Smooth muscle cell (in vitro differentiated cells): ENCODE measurements at regions not wholly inside any gene's neighbourhood (a gene's known extent, or its start where the extent isn't known, plus 50 kb on each side); places are given as distances from the start of the nearest gene placed in this dataset. TPM values are rescaled to one million over a fixed set of nuclear protein-coding genes. Genes with fewer than 3 reads are reported as not detected.

Experiments
- DNase-seq: peaks from one replicate; lab custom pipeline; 2025; ENCODE audit not compliant: unreplicated experiment; lab: John Stamatoyannopoulos, UW
- H2AFZ ChIP-seq: fragments of 200-600 bp; sonication (generic); 2 replicates; pipeline ENCODE4 v1.6.0; 2016; ENCODE audit warnings: antibody characterized with exemption, low read depth, mild to moderate bottlenecking
- H3F3A ChIP-seq: fragments of 200-600 bp; sonication (generic); 2 replicates; pipeline ENCODE4 v1.6.0; 2017; ENCODE audit warnings: antibody characterized with exemption, low read depth
- H3K27ac ChIP-seq: fragments of 200-600 bp; sonication (generic); 2 replicates; pipeline ENCODE4 v1.5.1; 2016; ENCODE audit warnings: low read depth, mild to moderate bottlenecking
- H3K27me3 ChIP-seq: fragments of 200-600 bp; sonication (generic); 2 replicates; pipeline ENCODE4 v1.6.1; 2016; ENCODE audit warnings: low read depth, mild to moderate bottlenecking
- H3K36me3 ChIP-seq: fragments of 200-600 bp; sonication (generic); 2 replicates; pipeline ENCODE4 v1.5.1; 2016; ENCODE audit warnings: low read depth
- H3K4me1 ChIP-seq: fragments of 200-600 bp; sonication (generic); 2 replicates; pipeline ENCODE4 v1.5.1; 2016; ENCODE audit warnings: low read depth
- H3K4me2 ChIP-seq: fragments of 200-600 bp; sonication (generic); 2 replicates; pipeline ENCODE4 v1.6.0; 2016; ENCODE audit warnings: mild to moderate bottlenecking
- H3K4me3 ChIP-seq: fragments of 200-600 bp; sonication (generic); 2 replicates; pipeline ENCODE4 v1.5.1; 2016; ENCODE audit warnings: mild to moderate bottlenecking
- H3K79me2 ChIP-seq: fragments of 200-600 bp; sonication (generic); 2 replicates; pipeline ENCODE4 v1.6.0; 2016; ENCODE audit warnings: low read depth, mild to moderate bottlenecking
- H3K9ac ChIP-seq: fragments of 200-600 bp; sonication (generic); 2 replicates; pipeline ENCODE4 v1.6.0; 2016; ENCODE audit warnings: low read depth
- H3K9me3 ChIP-seq: fragments of 200-600 bp; sonication (generic); replicated peaks from 2 replicates; pipeline ENCODE4 v1.5.1; 2016; ENCODE audit warnings: low read depth
- H4K20me1 ChIP-seq: fragments of 200-600 bp; sonication (generic); 2 replicates; pipeline ENCODE4 v1.6.0; 2016; ENCODE audit warnings: low read depth
- CTCF ChIP-seq: fragments of 200-600 bp; sonication (generic); IDR thresholded peaks from 2 replicates; pipeline ENCODE4 v1.5.1; 2017; ENCODE audit warnings: borderline replicate concordance, mild to moderate bottlenecking, antibody characterized with exemption; ENCODE audit not compliant: insufficient read depth, poor library complexity, severe bottlenecking
- WGBS: methylation state at CpG from one replicate; pipeline ENCODE4 v1.1.7; 2016; ENCODE audit warnings: low lambda C conversion rate; 5-methylcytosine and 5-hydroxymethylcytosine counted together
- small RNA-seq: library from RNA; depleted of rRNA; stranded (forward); fragments of <200 nt; gene quantifications from one replicate; pipeline ENCODE3, GENCODE V24; 2014

- Histone ChIP-seq H3K27me3 (no peaks in the 10 kb centered on the region), H3K9me3 (no peaks in the 10 kb centered on the region), H3K36me3 (no peaks in the 10 kb centered on the region), H2AFZ (no peak overlapping the region), H3K4me2 (no peak overlapping the region), H3F3A (no peaks in the 10 kb centered on the region), H4K20me1 (no peaks in the 10 kb centered on the region), H3K79me2 (no peaks in the 10 kb centered on the region), H3K9ac (no peak overlapping the region), H3K4me3 (no peak overlapping the region), H3K4me1 (no peaks in the 10 kb centered on the region), H3K27ac (no peak overlapping the region)
- WGBS, result 83% methylated on average over 3 of the region's 3 CpGs
- TF ChIP-seq CTCF, result no peak
- no peak for DNase-seq
These were observed 51.7 kb upstream of the SMLR1 start for GRCh38 chr6:130775411-130776012.

GRCh38 chr6:130776287-130776925, 50.8 kb upstream of the SMLR1 start:
- Histone ChIP-seq H3K9ac (no peak overlapping the region), H3K9me3 (no peaks in the 10 kb centered on the region), H4K20me1 (no peaks in the 10 kb centered on the region), H3K27ac (no peak overlapping the region), H3K4me2 (no peak overlapping the region), H3K27me3 (no peaks in the 10 kb centered on the region), H3K79me2 (no peaks in the 10 kb centered on the region), H2AFZ (no peak overlapping the region), H3K36me3 (no peaks in the 10 kb centered on the region), H3K4me1 (no peaks in the 10 kb centered on the region), H3K4me3 (no peak overlapping the region), H3F3A (no peaks in the 10 kb centered on the region)
- no peak for DNase-seq
- WGBS, result 84% methylated on average over 3 of the region's 3 CpGs
- no peak for TF ChIP-seq CTCF

Small RNA genes in the stretch of these regions (small RNA-seq; reads per million reads assigned to genes)
- not detected for gene RF00019
